Activated CD4-positive, alpha-beta memory T cell treated with anti-CD3 and anti-CD28 coated beads, Interleukin-2, amount 10 ng/mL, durations not matched to agents 7 days and 5 days (primary cell): ENCODE measurements at regions not wholly inside any gene's neighbourhood (a gene's known extent, or its start where the extent isn't known, plus 50 kb on each side); places are given as distances from the start of the nearest gene placed in this dataset.
"Not testable (repeated sequence)": the region's sequence is repeated elsewhere in the genome, so short reads cannot be mapped to it uniquely, and the experiment has no call there.

ENCODE experiments used
- CTCF ChIA-PET: fragments of 350-600 bp; sonication (Branson Sonifier 250); formaldehyde crosslinking; loops from one replicate; lab custom pipeline; 2021; ENCODE audit warnings: antibody characterized with exemption, inconsistent platforms; lab: Charles Lee
- POLR2A ChIA-PET: fragments of 350-600 bp; sonication (Branson Sonifier 250); formaldehyde crosslinking; loops from one replicate; lab custom pipeline; 2021; ENCODE audit warnings: antibody characterized with exemption; lab: Charles Lee
- DNase-seq: peaks from one replicate; pipeline ENCODE4 v3.0.0-alpha.2; 2020
- H3K27ac Mint-ChIP-seq: one replicate; pipeline ENCODE4 v1.8.0; 2021; ENCODE audit warnings: mild to moderate bottlenecking, mixed read lengths
- H3K27me3 Mint-ChIP-seq: one replicate; pipeline ENCODE4 v1.8.0; 2021; ENCODE audit warnings: mixed read lengths
- H3K36me3 Mint-ChIP-seq: one replicate; pipeline ENCODE4 v1.8.0; 2021; ENCODE audit warnings: low read depth, mixed read lengths
- H3K4me1 Mint-ChIP-seq: one replicate; pipeline ENCODE4 v1.8.0; 2021; ENCODE audit warnings: mixed read lengths
- H3K4me3 Mint-ChIP-seq: one replicate; pipeline ENCODE4 v1.8.0; 2021; ENCODE audit warnings: mild to moderate bottlenecking, mixed read lengths
- H3K9me3 Mint-ChIP-seq: one replicate; pipeline ENCODE4 v1.8.0; 2021; ENCODE audit warnings: mixed read lengths

DNA sequence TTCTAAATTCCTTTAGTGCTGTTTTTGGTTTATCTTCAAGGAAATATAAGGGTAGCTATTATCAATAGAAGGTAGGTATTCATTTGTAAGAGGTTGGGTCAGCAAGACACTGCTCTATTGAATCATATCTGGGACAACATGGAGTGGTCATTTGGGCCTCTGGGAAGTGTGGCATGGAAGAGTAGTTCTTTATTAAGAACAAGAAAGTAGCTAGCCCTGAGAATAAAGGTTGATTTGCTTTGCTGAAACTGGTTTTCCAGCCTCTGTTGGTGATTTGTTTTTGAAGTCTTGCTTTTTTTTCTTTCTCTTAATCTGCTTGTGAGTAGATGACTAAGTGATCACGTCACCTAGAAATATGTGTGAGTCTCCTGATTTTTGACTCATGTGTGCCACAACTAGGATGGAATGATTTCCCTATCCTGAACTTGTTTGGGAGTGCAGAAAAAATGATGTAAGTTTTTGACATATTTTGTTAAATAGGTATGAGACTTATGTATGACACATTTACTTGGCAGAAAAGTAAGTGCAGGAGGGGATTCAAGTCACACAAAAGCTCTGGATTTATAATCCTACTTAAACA, 381.8 kb downstream of the CENPW start:
- H3K27ac Mint-ChIP-seq = no peak overlapping the region
- no peak for DNase-seq
- POLR2A ChIA-PET = no interaction called here
- CTCF ChIA-PET = no interaction called here
- no peaks in the 10 kb centered on the region for H3K9me3 Mint-ChIP-seq
- H3K4me1 Mint-ChIP-seq = no peaks in the 10 kb centered on the region
- H3K36me3 Mint-ChIP-seq = no peaks in the 10 kb centered on the region
- no peaks in the 10 kb centered on the region for H3K27me3 Mint-ChIP-seq
- H3K4me3 Mint-ChIP-seq = no peak overlapping the region

- Mint-ChIP-seq H3K4me3 (no peak overlapping the region), H3K4me1 (no peaks in the 10 kb centered on the region), H3K27me3 (no peaks in the 10 kb centered on the region), H3K36me3 (no peaks in the 10 kb centered on the region), H3K27ac (no peak overlapping the region), H3K9me3 (peaks cover 3% of the 10 kb centered on the region)
- ChIA-PET POLR2A (no interaction called here), CTCF (no interaction called here)
- no peak for DNase-seq
These were observed 382.5 kb downstream of the CENPW start for GRCh38 chr6:126722411-126722810.

- no peak overlapping the region for H3K4me3 Mint-ChIP-seq
- no peaks in the 10 kb centered on the region for H3K4me1 Mint-ChIP-seq
- no peaks in the 10 kb centered on the region for H3K27me3 Mint-ChIP-seq
- no peak overlapping the region for H3K27ac Mint-ChIP-seq
- CTCF ChIA-PET = no interaction called here
- no peak for DNase-seq
- POLR2A ChIA-PET = no interaction called here
- peaks cover 3% of the 10 kb centered on the region for H3K9me3 Mint-ChIP-seq
- no peaks in the 10 kb centered on the region for H3K36me3 Mint-ChIP-seq
These were observed 383.7 kb downstream of the CENPW start for GRCh38 chr6:126723541-126724170.

DNA sequence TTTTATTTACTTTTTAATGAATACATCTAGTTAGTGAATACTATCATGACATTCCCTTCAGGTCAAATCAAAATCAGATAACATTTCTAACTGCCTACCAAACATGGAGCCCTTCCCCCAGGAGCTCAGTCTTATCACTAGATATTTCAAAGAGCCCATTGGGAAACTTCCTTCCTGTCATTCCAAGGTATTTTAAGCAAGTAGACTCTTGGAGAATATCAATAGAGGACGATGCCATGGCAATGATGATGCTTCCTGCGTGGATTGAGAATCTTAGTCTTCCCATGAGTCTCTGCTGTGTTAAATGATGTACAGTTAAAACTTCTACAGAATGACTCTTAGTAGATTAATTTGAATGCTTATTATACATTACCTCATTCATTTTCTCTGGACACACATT, 384.9 kb downstream of the CENPW start:
- CTCF ChIA-PET = no interaction called here
- Mint-ChIP-seq H3K9me3 (peaks cover 3% of the 10 kb centered on the region), H3K36me3 (no peaks in the 10 kb centered on the region), H3K27ac (no peak overlapping the region), H3K4me3 (no peak overlapping the region), H3K4me1 (no peaks in the 10 kb centered on the region), H3K27me3 (no peaks in the 10 kb centered on the region)
- POLR2A ChIA-PET = no interaction called here
- DNase-seq = no peak

DNA sequence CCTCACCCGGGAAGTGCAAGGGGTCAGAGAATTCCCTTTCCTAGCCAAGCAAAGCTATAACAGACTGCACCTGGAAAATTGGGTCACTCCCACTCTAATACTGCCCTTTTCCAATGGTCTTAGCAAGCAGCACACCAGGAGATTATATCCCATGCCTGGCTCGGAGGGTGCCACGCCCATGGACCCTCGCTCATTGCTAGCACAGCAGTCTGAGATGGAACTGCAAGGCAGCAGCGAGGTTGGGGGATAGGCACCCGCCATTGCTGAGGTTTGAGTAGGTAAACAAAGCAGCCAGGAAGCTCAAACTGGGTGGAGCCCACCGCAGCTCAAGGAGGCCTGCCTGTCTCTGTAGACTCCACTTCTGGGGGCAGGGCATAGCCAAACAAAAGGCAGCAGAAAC, 386.5 kb downstream of the CENPW start:
- H3K27me3 Mint-ChIP-seq, H3K36me3 Mint-ChIP-seq, H3K27ac Mint-ChIP-seq, H3K4me3 Mint-ChIP-seq, POLR2A ChIA-PET, H3K4me1 Mint-ChIP-seq, DNase-seq, CTCF ChIA-PET, H3K9me3 Mint-ChIP-seq: not testable (repeated sequence)

DNA sequence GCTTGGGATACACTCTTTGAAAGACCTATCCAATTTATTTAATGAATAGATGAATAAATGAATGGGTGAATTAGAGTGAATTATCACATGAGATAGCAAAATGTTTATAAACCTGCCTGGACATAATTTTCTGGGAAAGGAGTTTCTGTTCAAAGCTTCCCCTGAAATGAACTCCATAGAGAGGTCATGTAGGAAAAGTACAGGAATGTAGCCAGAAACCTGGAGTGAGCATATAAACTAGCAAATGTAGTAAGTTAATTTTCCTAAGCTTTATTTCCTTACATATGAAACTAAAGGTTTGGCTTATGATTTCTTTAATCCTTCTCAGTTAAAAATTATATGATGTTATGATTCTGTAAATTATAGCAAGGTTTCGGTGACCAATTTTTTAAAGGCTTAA, 380.3 kb upstream of the RSPO3 start:
- Mint-ChIP-seq H3K9me3 (no peaks in the 10 kb centered on the region), H3K36me3 (no peaks in the 10 kb centered on the region), H3K4me1 (no peaks in the 10 kb centered on the region), H3K27me3 (no peaks in the 10 kb centered on the region), H3K27ac (no peak overlapping the region), H3K4me3 (no peak overlapping the region)
- ChIA-PET CTCF (no interaction called here), POLR2A (no interaction called here)
- DNase-seq = no peak

DNA sequence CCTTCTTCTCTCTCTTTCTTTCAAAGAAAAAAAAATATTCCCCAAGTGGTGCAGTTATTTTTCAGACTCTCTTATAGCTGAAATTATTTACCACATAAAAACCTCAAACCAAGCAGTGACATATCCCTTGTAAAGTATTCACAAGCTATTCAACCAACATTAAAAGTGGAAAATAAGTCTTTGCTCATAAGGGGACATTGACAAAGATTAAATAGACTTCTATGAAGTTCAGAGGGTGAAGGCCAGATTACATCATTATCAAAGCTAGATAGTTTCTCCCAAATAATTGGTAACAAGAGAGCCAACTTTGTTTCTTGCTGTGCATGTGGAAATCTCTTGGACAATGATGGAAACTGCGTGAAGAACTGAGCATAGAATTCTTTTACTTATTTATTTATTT, 379.8 kb upstream of the RSPO3 start:
- CTCF ChIA-PET = no interaction called here
- no peaks in the 10 kb centered on the region for H3K27me3 Mint-ChIP-seq
- H3K36me3 Mint-ChIP-seq = no peaks in the 10 kb centered on the region
- no peak overlapping the region for H3K27ac Mint-ChIP-seq
- no peak for DNase-seq
- H3K9me3 Mint-ChIP-seq = no peaks in the 10 kb centered on the region
- H3K4me3 Mint-ChIP-seq = no peak overlapping the region
- POLR2A ChIA-PET = no interaction called here
- no peaks in the 10 kb centered on the region for H3K4me1 Mint-ChIP-seq

GRCh38 chr6:126743076-126743475, 375.4 kb upstream of the RSPO3 start:
- no peaks in the 10 kb centered on the region for H3K4me1 Mint-ChIP-seq
- no peak overlapping the region for H3K27ac Mint-ChIP-seq
- no peak for DNase-seq
- no peak overlapping the region for H3K4me3 Mint-ChIP-seq
- no peaks in the 10 kb centered on the region for H3K9me3 Mint-ChIP-seq
- no peaks in the 10 kb centered on the region for H3K27me3 Mint-ChIP-seq
- POLR2A ChIA-PET = no interaction called here
- no peaks in the 10 kb centered on the region for H3K36me3 Mint-ChIP-seq
- CTCF ChIA-PET = no interaction called here

DNA sequence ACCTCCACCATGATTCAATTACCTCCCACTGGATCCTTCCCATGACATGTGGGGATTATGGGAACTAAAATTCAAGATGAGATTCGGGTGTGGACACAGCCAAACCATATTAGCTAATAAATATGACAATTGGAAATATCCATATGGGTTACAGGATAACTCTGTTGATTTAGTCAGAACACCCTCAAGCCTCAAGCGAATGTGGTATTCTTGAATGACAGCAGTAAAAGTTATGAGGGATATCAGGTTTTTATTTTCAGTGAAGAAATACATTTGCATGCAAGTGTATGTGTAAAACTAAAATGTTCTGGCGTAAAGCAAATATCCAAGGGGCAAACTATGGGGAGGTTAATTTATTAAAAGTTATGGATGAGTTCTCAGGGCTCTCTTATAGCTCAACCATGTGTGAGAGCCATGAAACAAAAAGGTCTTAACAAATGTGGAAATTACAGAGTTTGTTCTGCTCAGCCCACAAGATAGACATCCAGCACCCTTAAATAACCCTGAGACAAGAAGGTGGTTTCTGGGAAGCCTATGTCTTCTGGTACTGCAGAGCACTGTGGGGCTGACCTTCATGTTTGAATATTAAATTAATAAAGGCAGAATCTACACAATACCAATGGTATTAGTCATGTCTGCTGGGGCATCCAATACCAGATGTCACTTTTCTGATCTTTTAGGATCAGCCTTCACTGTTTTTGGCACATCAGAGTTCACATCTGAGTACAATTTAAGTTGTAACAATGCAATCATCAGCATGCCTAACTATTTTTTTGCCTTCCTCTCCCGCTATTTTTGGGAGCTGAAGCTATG, 370.5 kb upstream of the RSPO3 start:
- ChIA-PET CTCF (no interaction called here), POLR2A (interaction anchor here (0.6 kb wide), 1 partner anchor 708 kb away, joined by 3 read pairs; no protein-coding TSS in a partner anchor)
- Mint-ChIP-seq H3K36me3 (no peaks in the 10 kb centered on the region), H3K27ac (no peak overlapping the region), H3K27me3 (no peaks in the 10 kb centered on the region), H3K4me3 (no peak overlapping the region), H3K4me1 (no peaks in the 10 kb centered on the region), H3K9me3 (peaks cover 4% of the 10 kb centered on the region)
- DNase-seq = no peak

DNA sequence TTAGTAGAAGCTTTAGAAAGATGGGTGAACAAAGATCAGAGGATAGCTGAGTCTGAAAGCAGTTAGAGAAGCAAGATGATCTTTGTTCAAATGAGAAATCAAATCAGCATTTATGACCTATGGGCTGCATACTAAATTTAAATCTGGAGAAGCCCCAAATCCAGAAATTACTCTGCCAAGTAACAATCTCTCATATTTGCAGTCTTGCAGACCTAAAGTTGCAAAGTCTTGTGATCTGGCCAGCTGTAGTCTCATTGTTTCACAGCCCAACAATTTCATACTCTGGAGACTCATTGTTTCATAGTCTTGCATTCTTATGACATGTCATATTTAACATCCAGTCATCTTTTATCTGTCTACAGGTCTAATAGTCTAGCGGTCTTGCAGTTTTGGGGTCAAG, 364.9 kb upstream of the RSPO3 start:
- Mint-ChIP-seq H3K4me1 (no peaks in the 10 kb centered on the region), H3K36me3 (no peaks in the 10 kb centered on the region), H3K27ac (no peak overlapping the region), H3K9me3 (peaks cover 4% of the 10 kb centered on the region), H3K27me3 (no peaks in the 10 kb centered on the region), H3K4me3 (no peak overlapping the region)
- CTCF ChIA-PET = no interaction called here
- POLR2A ChIA-PET = no interaction called here
- no peak for DNase-seq

DNA sequence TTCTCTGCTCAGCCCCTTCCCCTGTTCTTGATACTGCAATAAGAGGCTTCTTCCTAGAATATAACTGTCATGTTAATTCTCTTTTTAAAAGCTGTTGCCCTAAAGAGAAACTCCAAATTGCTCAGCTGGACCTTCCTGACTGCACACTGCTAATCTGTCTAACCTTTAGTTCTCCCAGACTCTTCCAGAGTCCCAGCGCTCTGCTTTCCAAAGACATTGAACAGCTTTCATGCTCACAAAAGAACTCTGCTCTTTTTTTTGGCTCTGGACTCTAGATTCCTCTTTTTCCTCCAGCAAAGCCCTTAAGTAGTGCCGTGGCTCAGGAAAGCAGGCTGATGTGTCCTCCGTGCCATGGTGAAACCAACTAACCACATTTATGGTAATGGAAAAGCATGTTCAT, 356.6 kb upstream of the RSPO3 start:
- ChIA-PET CTCF (interaction anchor here (0.5 kb wide), 1 partner anchor 880 kb away, joined by 3 read pairs; no protein-coding TSS in a partner anchor), POLR2A (no interaction called here)
- no peak overlapping the region for H3K27ac Mint-ChIP-seq
- no peak for DNase-seq
- H3K4me3 Mint-ChIP-seq = no peak overlapping the region
- H3K4me1 Mint-ChIP-seq = no peaks in the 10 kb centered on the region
- H3K9me3 Mint-ChIP-seq = no peaks in the 10 kb centered on the region
- H3K36me3 Mint-ChIP-seq = no peaks in the 10 kb centered on the region
- no peaks in the 10 kb centered on the region for H3K27me3 Mint-ChIP-seq

GRCh38 chr6:126764104-126764503, 354.4 kb upstream of the RSPO3 start:
- H3K4me3 Mint-ChIP-seq = no peak overlapping the region
- H3K27me3 Mint-ChIP-seq = no peaks in the 10 kb centered on the region
- ChIA-PET CTCF (no interaction called here), POLR2A (no interaction called here)
- DNase-seq = no peak
- no peaks in the 10 kb centered on the region for H3K4me1 Mint-ChIP-seq
- H3K36me3 Mint-ChIP-seq = no peaks in the 10 kb centered on the region
- no peak overlapping the region for H3K27ac Mint-ChIP-seq
- H3K9me3 Mint-ChIP-seq = peaks cover 2% of the 10 kb centered on the region

DNA sequence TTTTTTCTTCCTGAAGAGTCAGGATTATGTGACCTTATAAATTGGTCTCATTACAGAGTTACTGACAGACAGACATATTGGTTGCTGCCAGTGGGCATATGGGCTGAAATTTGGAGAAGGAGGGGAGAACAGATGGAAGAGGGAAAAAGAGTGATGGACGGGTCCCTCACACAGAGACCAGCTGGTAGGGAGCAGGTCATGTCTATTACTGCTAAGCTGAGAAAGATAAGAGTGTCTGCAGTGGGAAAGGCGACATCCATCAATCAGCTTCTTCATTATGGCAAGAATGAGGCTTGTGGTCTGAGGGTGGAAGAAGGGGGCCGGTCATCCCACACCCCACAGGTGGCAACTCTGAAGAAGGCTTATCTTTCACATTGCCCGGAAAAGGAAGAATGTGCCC, 353.8 kb upstream of the RSPO3 start:
- ChIA-PET CTCF (no interaction called here), POLR2A (no interaction called here)
- no peak overlapping the region for H3K27ac Mint-ChIP-seq
- H3K4me3 Mint-ChIP-seq = no peak overlapping the region
- no peaks in the 10 kb centered on the region for H3K27me3 Mint-ChIP-seq
- no peaks in the 10 kb centered on the region for H3K36me3 Mint-ChIP-seq
- DNase-seq = no peak
- H3K9me3 Mint-ChIP-seq = peaks cover 2% of the 10 kb centered on the region
- no peaks in the 10 kb centered on the region for H3K4me1 Mint-ChIP-seq

- no peak overlapping the region for H3K4me3 Mint-ChIP-seq
- H3K9me3 Mint-ChIP-seq = peaks cover 2% of the 10 kb centered on the region
- DNase-seq = no peak
- no peaks in the 10 kb centered on the region for H3K4me1 Mint-ChIP-seq
- no peak overlapping the region for H3K27ac Mint-ChIP-seq
- CTCF ChIA-PET = no interaction called here
- no peaks in the 10 kb centered on the region for H3K36me3 Mint-ChIP-seq
- POLR2A ChIA-PET = no interaction called here
- H3K27me3 Mint-ChIP-seq = no peaks in the 10 kb centered on the region
These were observed 351.7 kb upstream of the RSPO3 start for GRCh38 chr6:126766820-126767219.
